ENCODE measurements at regions not wholly inside any gene's neighbourhood (a gene's known extent, or its start where the extent isn't known, plus 50 kb on each side); places are given as distances from the start of the nearest gene placed in this dataset.

DNA sequence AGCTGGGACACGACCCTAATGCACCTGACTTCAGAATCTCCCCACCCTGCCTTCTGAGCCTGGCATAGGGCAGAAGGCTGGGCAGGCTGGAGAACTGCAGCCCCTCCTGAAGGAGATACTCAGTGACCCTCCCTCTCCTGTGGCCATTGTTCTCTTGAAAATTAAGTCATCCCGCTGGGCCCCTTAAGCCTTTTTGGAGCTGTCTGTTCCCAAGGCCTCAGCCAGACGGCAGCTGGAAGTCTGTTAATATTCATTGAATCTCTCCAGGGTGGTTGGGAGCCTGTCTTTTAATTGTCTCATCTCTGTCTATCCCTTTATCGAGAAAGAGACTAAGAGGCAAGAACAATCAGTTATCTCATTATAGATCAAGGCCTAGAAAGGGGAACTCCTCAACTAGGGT is 118.1 kb upstream of the PCBD1 start:
- POLR2A ChIA-PET: no interaction called here
- Histone ChIP-seq H3K27me3 (ENCODE audit: control insufficient read depth, insufficient read depth, low read length) (peaks cover 5% of the 10 kb centered on the region), H3K4me3 (ENCODE audit: low read depth, low read length) (no peak overlapping the region), H3K36me3 (ENCODE audit: control insufficient read depth, insufficient read depth, low read length) (no peaks in the 10 kb centered on the region)
- TF ChIP-seq, protein P1, sequence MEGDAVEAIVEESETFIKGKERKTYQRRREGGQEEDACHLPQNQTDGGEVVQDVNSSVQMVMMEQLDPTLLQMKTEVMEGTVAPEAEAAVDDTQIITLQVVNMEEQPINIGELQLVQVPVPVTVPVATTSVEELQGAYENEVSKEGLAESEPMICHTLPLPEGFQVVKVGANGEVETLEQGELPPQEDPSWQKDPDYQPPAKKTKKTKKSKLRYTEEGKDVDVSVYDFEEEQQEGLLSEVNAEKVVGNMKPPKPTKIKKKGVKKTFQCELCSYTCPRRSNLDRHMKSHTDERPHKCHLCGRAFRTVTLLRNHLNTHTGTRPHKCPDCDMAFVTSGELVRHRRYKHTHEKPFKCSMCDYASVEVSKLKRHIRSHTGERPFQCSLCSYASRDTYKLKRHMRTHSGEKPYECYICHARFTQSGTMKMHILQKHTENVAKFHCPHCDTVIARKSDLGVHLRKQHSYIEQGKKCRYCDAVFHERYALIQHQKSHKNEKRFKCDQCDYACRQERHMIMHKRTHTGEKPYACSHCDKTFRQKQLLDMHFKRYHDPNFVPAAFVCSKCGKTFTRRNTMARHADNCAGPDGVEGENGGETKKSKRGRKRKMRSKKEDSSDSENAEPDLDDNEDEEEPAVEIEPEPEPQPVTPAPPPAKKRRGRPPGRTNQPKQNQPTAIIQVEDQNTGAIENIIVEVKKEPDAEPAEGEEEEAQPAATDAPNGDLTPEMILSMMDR (IDR thresholded peaks at IDR 0.05; ENCODE audit: insufficient read depth, low read depth, low read length): no peak
- CTCF ChIA-PET: no interaction called here
- no peak for DNase-seq (ENCODE audit: low read depth)

DNA sequence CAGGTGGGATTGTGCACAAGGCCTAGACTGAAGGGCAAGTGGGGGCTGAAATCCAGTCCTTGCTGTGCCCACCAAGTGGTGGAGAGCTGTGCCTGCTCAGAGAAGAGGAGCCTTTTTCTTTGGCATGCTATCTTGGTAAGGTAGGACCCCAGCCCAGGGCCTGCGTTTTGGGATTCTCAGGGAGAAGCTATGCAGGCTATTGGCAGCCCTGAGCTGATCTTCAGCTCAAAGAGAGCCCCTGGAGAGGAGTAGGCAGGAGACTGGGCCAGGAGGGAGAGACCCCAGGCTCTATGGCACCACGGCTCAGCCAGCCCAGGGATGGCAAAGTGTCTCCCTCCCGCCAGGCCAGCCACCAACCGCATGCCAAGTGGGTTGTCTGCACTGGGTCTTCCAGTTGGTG is 119.2 kb upstream of the PCBD1 start:
- Histone ChIP-seq H3K36me3 (ENCODE audit: control insufficient read depth, insufficient read depth, low read length) (no peaks in the 10 kb centered on the region), H3K4me3 (ENCODE audit: low read depth, low read length) (no peak overlapping the region), H3K27me3 (ENCODE audit: control insufficient read depth, insufficient read depth, low read length) (peaks cover 6% of the 10 kb centered on the region)
- DNase-seq (ENCODE audit: low read depth): no peak
- ChIA-PET POLR2A (no interaction called here), CTCF (interaction anchor here (0.6 kb wide), 1 partner anchor 50 kb away, joined by 3 read pairs; no protein-coding TSS in a partner anchor)
- TF ChIP-seq, protein P1 (IDR thresholded peaks at IDR 0.05; ENCODE audit: insufficient read depth, low read depth, low read length): no peak

DNA sequence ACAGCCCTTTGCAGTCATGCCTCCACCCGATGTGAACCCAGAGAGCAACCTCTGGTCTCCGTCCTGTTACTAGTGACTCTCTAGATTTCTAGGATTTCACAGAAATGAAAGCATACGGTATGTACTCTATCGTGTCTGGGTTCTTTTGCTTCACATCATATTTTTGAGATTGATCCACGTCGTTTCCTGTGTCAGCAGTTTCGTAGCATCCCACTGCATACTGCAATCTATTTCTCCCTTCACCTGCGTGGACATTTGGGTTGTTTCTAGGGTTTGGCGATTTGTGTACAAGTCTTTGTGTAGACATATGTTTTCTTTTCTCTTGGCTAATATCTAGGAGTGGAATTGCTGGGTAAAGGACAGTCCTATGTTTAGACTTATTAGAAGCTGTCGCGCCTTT is 119.8 kb upstream of the PCBD1 start:
- ChIA-PET POLR2A (no interaction called here), CTCF (no interaction called here)
- TF ChIP-seq, protein P1 (IDR thresholded peaks at IDR 0.05; ENCODE audit: insufficient read depth, low read depth, low read length): no peak
- no peak overlapping the region for H3K4me3 ChIP-seq (ENCODE audit: low read depth, low read length)
- peaks cover 6% of the 10 kb centered on the region for H3K27me3 ChIP-seq (ENCODE audit: control insufficient read depth, insufficient read depth, low read length)
- no peak for DNase-seq (ENCODE audit: low read depth)
- no peaks in the 10 kb centered on the region for H3K36me3 ChIP-seq (ENCODE audit: control insufficient read depth, insufficient read depth, low read length)

DNA sequence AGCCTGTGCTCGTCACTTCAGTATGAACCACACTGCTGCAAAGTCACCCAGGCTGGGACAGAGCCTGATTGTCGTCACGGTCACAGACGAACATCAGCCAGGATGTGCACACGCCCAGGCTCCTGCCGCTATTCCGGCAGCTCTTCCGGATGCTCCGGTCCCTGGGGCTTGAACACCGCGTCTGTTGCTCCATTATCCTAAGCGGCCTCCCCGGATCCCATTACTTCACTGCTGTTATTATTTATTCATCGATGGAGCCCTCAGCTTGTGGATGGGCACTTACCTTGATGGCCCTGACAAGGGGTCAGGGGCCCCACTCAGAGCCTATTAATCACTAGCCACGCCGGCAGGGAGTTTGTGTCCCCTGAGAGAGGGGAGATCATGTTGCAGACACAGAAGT is 120.8 kb upstream of the PCBD1 start:
- POLR2A ChIA-PET: no interaction called here
- DNase-seq (ENCODE audit: low read depth): no peak
- TF ChIP-seq, protein P1 (IDR thresholded peaks at IDR 0.05; ENCODE audit: insufficient read depth, low read depth, low read length): no peak
- Histone ChIP-seq H3K27me3 (ENCODE audit: control insufficient read depth, insufficient read depth, low read length) (peaks cover 6% of the 10 kb centered on the region), H3K4me3 (ENCODE audit: low read depth, low read length) (no peak overlapping the region), H3K36me3 (ENCODE audit: control insufficient read depth, insufficient read depth, low read length) (no peaks in the 10 kb centered on the region)
- CTCF ChIA-PET: no interaction called here

DNA sequence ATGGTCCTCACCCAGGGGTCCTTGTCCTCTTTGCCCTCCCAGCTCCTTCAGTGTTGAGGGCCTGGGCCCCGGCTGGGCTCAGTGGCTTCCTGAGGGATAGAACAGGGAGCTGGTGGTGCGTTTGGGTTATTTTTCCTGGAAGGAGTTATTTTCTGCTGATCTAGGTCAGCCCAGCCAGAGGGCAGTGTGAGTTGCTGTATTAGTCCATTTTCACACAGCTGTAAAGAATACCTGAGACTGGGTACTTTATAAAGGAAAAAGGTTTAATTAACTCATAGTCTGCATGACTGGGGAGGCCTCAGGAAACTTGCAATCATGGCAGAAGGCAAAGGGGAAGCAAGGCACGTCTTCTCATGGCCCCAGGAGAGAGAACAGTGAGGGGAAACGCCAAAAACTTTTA is 122.4 kb upstream of the PCBD1 start:
- Histone ChIP-seq H3K27me3 (ENCODE audit: control insufficient read depth, insufficient read depth, low read length) (peaks cover 6% of the 10 kb centered on the region), H3K4me3 (ENCODE audit: low read depth, low read length) (no peak overlapping the region), H3K36me3 (ENCODE audit: control insufficient read depth, insufficient read depth, low read length) (no peaks in the 10 kb centered on the region)
- DNase-seq (ENCODE audit: low read depth): no peak
- ChIA-PET CTCF (interaction anchor here (0.6 to 1.3 kb wide), 2 partner anchors 23 to 348 kb away, joined by 3 to 4 read pairs; no protein-coding TSS in a partner anchor), POLR2A (no interaction called here)
- TF ChIP-seq, protein P1 (IDR thresholded peaks at IDR 0.05; ENCODE audit: insufficient read depth, low read depth, low read length): no peak

All from BJ (cell line).